ENCODE measurements at regions not wholly inside any gene's neighbourhood (a gene's known extent, or its start where the extent isn't known, plus 50 kb on each side); places are given as distances from the start of the nearest gene placed in this dataset.

DNA sequence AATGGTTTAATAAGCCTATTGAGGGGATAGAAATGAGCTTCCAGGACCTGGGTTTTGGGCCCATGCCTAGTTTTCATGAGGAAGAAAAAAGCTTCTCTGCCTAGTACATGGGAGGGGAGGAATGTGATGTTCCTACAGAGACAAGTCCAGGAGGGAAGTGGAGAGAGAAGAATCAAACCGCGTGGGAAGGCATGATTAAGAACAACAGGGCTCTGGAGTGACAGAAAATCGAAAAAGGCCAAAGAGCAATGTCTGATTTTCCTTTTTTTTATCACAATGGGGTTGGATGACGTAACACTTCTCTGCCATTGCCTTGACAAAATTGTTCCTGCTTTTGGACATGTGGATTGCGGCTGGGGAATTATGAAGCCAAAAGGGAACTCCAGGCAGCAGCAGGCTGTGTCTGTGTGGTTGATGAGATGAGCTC lies 258.6 kb downstream of the CXCL12 start:
- H4K20me1 ChIP-seq (ENCODE audit: insufficient read depth), result no peaks in the 10 kb centered on the region
- intact Hi-C loops (cut with micrococcal nuclease), result no loop called here
- no peaks in the 10 kb centered on the region for H3K4me1 ChIP-seq (ENCODE audit: control insufficient read depth in 1 of 2, insufficient read depth in 2 of 2, low read length in 2 of 2)
- no peak for TF ChIP-seq ZNF274 (IDR thresholded peaks at IDR 0.05; ENCODE audit: low read depth, low read length)
- TF ChIP-seq EZH2phosphoT487 (IDR thresholded peaks at IDR 0.05; ENCODE audit: borderline replicate concordance), result no peak
- no peak for TF ChIP-seq FOSL1 (IDR thresholded peaks at IDR 0.05; ENCODE audit: low read depth)
- TF ChIP-seq ELF1 (IDR thresholded peaks at IDR 0.05; ENCODE audit: borderline replicate concordance, low read depth), result no peak
- TF ChIP-seq JUND (IDR thresholded peaks at IDR 0.05), result no peak
- no peak for TF ChIP-seq TCF7L2 (IDR thresholded peaks at IDR 0.05; ENCODE audit: borderline replicate concordance, extremely low read depth, insufficient read depth, insufficient read length)
- no peak for TF ChIP-seq ZFX (IDR thresholded peaks at IDR 0.05)
- TF ChIP-seq, protein P1, sequence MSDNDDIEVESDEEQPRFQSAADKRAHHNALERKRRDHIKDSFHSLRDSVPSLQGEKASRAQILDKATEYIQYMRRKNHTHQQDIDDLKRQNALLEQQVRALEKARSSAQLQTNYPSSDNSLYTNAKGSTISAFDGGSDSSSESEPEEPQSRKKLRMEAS (IDR thresholded peaks at IDR 0.05), result no peak
- no peak for TF ChIP-seq SRF (IDR thresholded peaks at IDR 0.05; ENCODE audit: low read depth)
- TF ChIP-seq, protein P2, sequence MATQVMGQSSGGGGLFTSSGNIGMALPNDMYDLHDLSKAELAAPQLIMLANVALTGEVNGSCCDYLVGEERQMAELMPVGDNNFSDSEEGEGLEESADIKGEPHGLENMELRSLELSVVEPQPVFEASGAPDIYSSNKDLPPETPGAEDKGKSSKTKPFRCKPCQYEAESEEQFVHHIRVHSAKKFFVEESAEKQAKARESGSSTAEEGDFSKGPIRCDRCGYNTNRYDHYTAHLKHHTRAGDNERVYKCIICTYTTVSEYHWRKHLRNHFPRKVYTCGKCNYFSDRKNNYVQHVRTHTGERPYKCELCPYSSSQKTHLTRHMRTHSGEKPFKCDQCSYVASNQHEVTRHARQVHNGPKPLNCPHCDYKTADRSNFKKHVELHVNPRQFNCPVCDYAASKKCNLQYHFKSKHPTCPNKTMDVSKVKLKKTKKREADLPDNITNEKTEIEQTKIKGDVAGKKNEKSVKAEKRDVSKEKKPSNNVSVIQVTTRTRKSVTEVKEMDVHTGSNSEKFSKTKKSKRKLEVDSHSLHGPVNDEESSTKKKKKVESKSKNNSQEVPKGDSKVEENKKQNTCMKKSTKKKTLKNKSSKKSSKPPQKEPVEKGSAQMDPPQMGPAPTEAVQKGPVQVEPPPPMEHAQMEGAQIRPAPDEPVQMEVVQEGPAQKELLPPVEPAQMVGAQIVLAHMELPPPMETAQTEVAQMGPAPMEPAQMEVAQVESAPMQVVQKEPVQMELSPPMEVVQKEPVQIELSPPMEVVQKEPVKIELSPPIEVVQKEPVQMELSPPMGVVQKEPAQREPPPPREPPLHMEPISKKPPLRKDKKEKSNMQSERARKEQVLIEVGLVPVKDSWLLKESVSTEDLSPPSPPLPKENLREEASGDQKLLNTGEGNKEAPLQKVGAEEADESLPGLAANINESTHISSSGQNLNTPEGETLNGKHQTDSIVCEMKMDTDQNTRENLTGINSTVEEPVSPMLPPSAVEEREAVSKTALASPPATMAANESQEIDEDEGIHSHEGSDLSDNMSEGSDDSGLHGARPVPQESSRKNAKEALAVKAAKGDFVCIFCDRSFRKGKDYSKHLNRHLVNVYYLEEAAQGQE (IDR thresholded peaks at IDR 0.05; ENCODE audit: low read depth), result no peak
- TF ChIP-seq RAD21 (IDR thresholded peaks at IDR 0.05; ENCODE audit: low read depth), result no peak
- TF ChIP-seq, protein P3, sequence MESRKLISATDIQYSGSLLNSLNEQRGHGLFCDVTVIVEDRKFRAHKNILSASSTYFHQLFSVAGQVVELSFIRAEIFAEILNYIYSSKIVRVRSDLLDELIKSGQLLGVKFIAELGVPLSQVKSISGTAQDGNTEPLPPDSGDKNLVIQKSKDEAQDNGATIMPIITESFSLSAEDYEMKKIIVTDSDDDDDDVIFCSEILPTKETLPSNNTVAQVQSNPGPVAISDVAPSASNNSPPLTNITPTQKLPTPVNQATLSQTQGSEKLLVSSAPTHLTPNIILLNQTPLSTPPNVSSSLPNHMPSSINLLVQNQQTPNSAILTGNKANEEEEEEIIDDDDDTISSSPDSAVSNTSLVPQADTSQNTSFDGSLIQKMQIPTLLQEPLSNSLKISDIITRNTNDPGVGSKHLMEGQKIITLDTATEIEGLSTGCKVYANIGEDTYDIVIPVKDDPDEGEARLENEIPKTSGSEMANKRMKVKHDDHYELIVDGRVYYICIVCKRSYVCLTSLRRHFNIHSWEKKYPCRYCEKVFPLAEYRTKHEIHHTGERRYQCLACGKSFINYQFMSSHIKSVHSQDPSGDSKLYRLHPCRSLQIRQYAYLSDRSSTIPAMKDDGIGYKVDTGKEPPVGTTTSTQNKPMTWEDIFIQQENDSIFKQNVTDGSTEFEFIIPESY (IDR thresholded peaks at IDR 0.05; ENCODE audit: extremely low read depth, insufficient replicate concordance, low read length), result no peak
- TF ChIP-seq CBX3 (IDR thresholded peaks at IDR 0.05; ENCODE audit: low read depth), result no peak
- H3K9me3 ChIP-seq (ENCODE audit: control insufficient read depth in 1 of 2, insufficient read depth in 1 of 2, low read depth in 1 of 2, low read length in 2 of 2), result no peaks in the 10 kb centered on the region
- H3K4me3 ChIP-seq (replicated peaks in 1 of 2; ENCODE audit: low read depth in 1 of 2, low read length in 2 of 2), result no peak overlapping the region
- 0 out of 2 replicates have a peak, but pooled peaks cover 4% of the 10 kb centered on the region for H3K27me3 ChIP-seq (ENCODE audit: insufficient read depth, low read length)
- no peaks in the 10 kb centered on the region for H3K9me2 ChIP-seq (ENCODE audit: insufficient read depth)
- H3K36me3 ChIP-seq (ENCODE audit: control insufficient read depth in 1 of 2, insufficient read depth in 2 of 2, low read length in 2 of 2), result no peaks in the 10 kb centered on the region
- ATAC-seq, result no peak
- BruUV-seq (replicated peaks), result no TSS peak
- no peak for DNase-seq (ENCODE audit: low read depth, low spot score)
- H3K27ac ChIP-seq (ENCODE audit: low read depth, low read length), result no peak overlapping the region
- H3K79me2 ChIP-seq (ENCODE audit: insufficient read depth, low read length), result no peaks in the 10 kb centered on the region
- H2AFZ ChIP-seq (ENCODE audit: low read depth, low read length, poor library complexity, severe bottlenecking), result no peak overlapping the region
- CTCF ChIA-PET, result no interaction called here
- no peak overlapping the region for H3K4me2 ChIP-seq (ENCODE audit: low read length)
- H3K9ac ChIP-seq (ENCODE audit: low read length), result no peak overlapping the region
- RAD21 ChIA-PET (ENCODE audit: low non-redundant PET in 1 of 2, low total read pairs in 2 of 2, uncharacterized antibody in 2 of 2, unreplicated experiment in 2 of 2), result no interaction called here
- POLR2A ChIA-PET, result no interaction called here

All from HCT116 (cell line).